HepG2 (cell line): ENCODE measurements at regions not wholly inside any gene's neighbourhood (a gene's known extent, or its start where the extent isn't known, plus 50 kb on each side); places are given as distances from the start of the nearest gene placed in this dataset.

Experiments used
- ATAC-seq: fragments of 200-7000 bp; cut with Tn5 transposase; 3 replicates; pipeline ENCODE4 v1.9.1; 2020; ENCODE audit warnings: mild to moderate bottlenecking, moderate library complexity
- BruUV-seq: library from RNA; stranded (reverse); fragments of 400-500 nt; replicated peaks from 2 replicates; lab custom pipeline; 2021; lab: Mats Ljungman, UMichigan
- CTCF ChIA-PET: fragments of 300-600 bp; formaldehyde crosslinking; extraction: SDS; loops from one replicate; lab custom pipeline; 2021; ENCODE audit warnings: low total read pairs, inconsistent platforms, low intra/inter-chr PET ratio; lab: Yijun Ruan, JAX
- POLR2A ChIA-PET: fragments of 350-600 bp; sonication (Branson Sonifier 250); formaldehyde crosslinking; loops from one replicate; lab custom pipeline; 2020; ENCODE audit warnings: antibody characterized with exemption, inconsistent platforms; lab: Yijun Ruan, JAX
- DNase-seq: peaks from one replicate; pipeline ENCODE4 v3.0.0-alpha.2; 2015; ENCODE audit warnings: low spot score
- FAIRE-seq: peaks from 3 replicates; lab custom pipeline; 2011; peaks lifted over from hg19 to GRCh38; lab: Jason Lieb, UNC
- H2AFZ ChIP-seq: one replicate; pipeline ENCODE4 v1.6.1; 2011; ENCODE audit warnings: low read length, inconsistent platforms
- H3K27ac ChIP-seq: fragments of 300-600 bp; 3 replicates; pipeline ENCODE4 v1.8.0; 2011; ENCODE audit warnings: mixed run types, mild to moderate bottlenecking, mixed read lengths, low read length, inconsistent platforms; ENCODE audit not compliant: insufficient read depth; ENCODE audit errors: extremely low read length
- H3K27me3 ChIP-seq, 2 experiments: fragments of 200-600 bp in 1 of 2; 2 replicates in 1 of 2; 3 replicates in 1 of 2; pipeline versions ENCODE4 v1.6.0 to v1.8.0; 2011; ENCODE audit warnings: low read length in 2 of 2, mild to moderate bottlenecking in 2 of 2, moderate library complexity in 2 of 2, inconsistent platforms in 1 of 2; ENCODE audit not compliant: insufficient read depth in 2 of 2, control insufficient read depth in 1 of 2
- H3K36me3 ChIP-seq, 2 experiments: fragments of 200-600 bp in 1 of 2; replicated peaks in 1 of 2; 2 replicates in 1 of 2; 3 replicates in 1 of 2; pipeline versions ENCODE4 v1.5.1 to v1.8.0; 2011; ENCODE audit warnings: low read length in 2 of 2, inconsistent platforms in 1 of 2; ENCODE audit not compliant: insufficient read depth in 2 of 2, control insufficient read depth in 1 of 2
- H3K4me1 ChIP-seq: 2 replicates; pipeline ENCODE4 v1.5.1; 2012; ENCODE audit warnings: low read length, inconsistent platforms; ENCODE audit not compliant: insufficient read depth
- H3K4me2 ChIP-seq: 2 replicates; pipeline ENCODE4 v1.6.0; 2011; ENCODE audit warnings: low read depth, low read length, inconsistent platforms
- H3K4me3 ChIP-seq, 3 experiments: fragments of 200-600 bp in 1 of 3; sonication (generic), shearing (Covaris generic) in 1 of 3; replicated peaks in 1 of 3; 2 replicates each; pipeline ENCODE4 v1.5.1; 2011 to 2016; ENCODE audit warnings: low read length in 3 of 3, inconsistent platforms in 2 of 3, low read depth in 2 of 3, mild to moderate bottlenecking in 2 of 3, control low read depth in 1 of 3, mixed read lengths in 1 of 3; ENCODE audit not compliant: insufficient read depth in 1 of 3
- H3K79me2 ChIP-seq: one replicate; pipeline ENCODE4 v1.6.1; 2011; ENCODE audit warnings: low read length, inconsistent platforms; ENCODE audit not compliant: insufficient read depth
- H3K9ac ChIP-seq: 2 replicates; pipeline ENCODE4 v1.6.0; 2011; ENCODE audit warnings: mild to moderate bottlenecking, low read depth, low read length, inconsistent platforms; ENCODE audit not compliant: insufficient read depth
- H3K9me3 ChIP-seq: 2 replicates; pipeline ENCODE4 v1.5.1; 2012; ENCODE audit warnings: mild to moderate bottlenecking, low read length
- H4K20me1 ChIP-seq: 2 replicates; pipeline ENCODE4 v1.6.0; 2011; ENCODE audit warnings: inconsistent platforms, mild to moderate bottlenecking, low read length, moderate library complexity; ENCODE audit not compliant: insufficient read depth
- ARID2 ChIP-seq: sonication (generic); formaldehyde crosslinking; IDR thresholded peaks from 2 replicates; pipeline ENCODE4 v1.8.1; 2022; ENCODE audit warnings: mild to moderate bottlenecking, missing genetic modification reagents, borderline replicate concordance
- ARNT2 ChIP-seq: sonication (generic); formaldehyde crosslinking; IDR thresholded peaks from 2 replicates; pipeline ENCODE4 v1.8.0; 2022; ENCODE audit warnings: mild to moderate bottlenecking, low read depth, missing genetic modification reagents, moderate library complexity
- GATAD1 ChIP-seq: IDR thresholded peaks from 2 replicates; pipeline ENCODE4 v1.6.1; 2016; ENCODE audit warnings: missing genetic modification reagents, missing compliant biosample characterization
- GZF1 ChIP-seq: sonication (generic); formaldehyde crosslinking; IDR thresholded peaks from 2 replicates; pipeline ENCODE4 v1.5.1; 2020; ENCODE audit warnings: mild to moderate bottlenecking, missing genetic modification reagents
- HIC2 ChIP-seq: sonication (generic); formaldehyde crosslinking; IDR thresholded peaks from 2 replicates; pipeline ENCODE4 v1.9.0; 2022; ENCODE audit warnings: low read depth, missing genetic modification reagents
- MLX ChIP-seq: IDR thresholded peaks from 2 replicates; pipeline ENCODE4 v1.6.1; 2016
- PHF21A ChIP-seq: sonication (generic); formaldehyde crosslinking; IDR thresholded peaks from 2 replicates; pipeline ENCODE4 v1.5.0; 2020; ENCODE audit warnings: mild to moderate bottlenecking, missing genetic modification reagents
- RFX1 ChIP-seq: fragments of 450-650 bp; IDR thresholded peaks from 2 replicates; pipeline ENCODE4 v1.6.1; 2017
- THRA ChIP-seq: sonication (generic); formaldehyde crosslinking; IDR thresholded peaks from 2 replicates; pipeline ENCODE4 v1.4.0; 2020; ENCODE audit warnings: missing genetic modification reagents, borderline replicate concordance
- ZGPAT ChIP-seq: IDR thresholded peaks from 2 replicates; pipeline ENCODE4 v1.6.1; 2016; ENCODE audit warnings: mild to moderate bottlenecking
- ZNF256 ChIP-seq: sonication (generic); formaldehyde crosslinking; conservative IDR thresholded peaks from 2 replicates; pipeline ENCODE4 v1.4.0; 2020; ENCODE audit warnings: missing genetic modification reagents
- ZNF317 ChIP-seq: sonication (generic); formaldehyde crosslinking; IDR thresholded peaks from 2 replicates; pipeline ENCODE4 v1.5.0; 2020; ENCODE audit warnings: mild to moderate bottlenecking, missing genetic modification reagents
- ZNF773 ChIP-seq: sonication (generic); formaldehyde crosslinking; IDR thresholded peaks from 2 replicates; pipeline ENCODE4 v1.4.0; 2020; ENCODE audit warnings: missing genetic modification reagents, borderline replicate concordance
- WGBS: methylation state at CpG from one replicate; pipeline ENCODE4 v1.1.6; 2017; ENCODE audit warnings: low lambda C conversion rate; 5-methylcytosine and 5-hydroxymethylcytosine counted together
- in situ Hi-C: cut with HindIII; loops from 2 replicates; pipeline ENCODE4 v1.10.0; 2017; ENCODE audit warnings: low pct_unique_long_range_greater_than_20kb; ENCODE audit not compliant: extremely low pct_ligation_motif_present
- intact Hi-C: fragments of 100-400 bp; cut with micrococcal nuclease; formaldehyde crosslinking; loops from one replicate; pipeline ENCODE4 v1.10.0; 2022; ENCODE audit not compliant: unreplicated experiment
- TF ChIP-seq, protein P1 (sequence below): sonication (generic); formaldehyde crosslinking; IDR thresholded peaks from 2 replicates; pipeline ENCODE4 v1.5.1; 2020; ENCODE audit warnings: mild to moderate bottlenecking, missing genetic modification reagents, borderline replicate concordance

- TF ChIP-seq GATAD1 (CRISPR knock-in tag): no peak
Observed at GRCh38 chr20:51305316-51306052, 237.0 kb downstream of the NFATC2 start (continued).

DNA sequence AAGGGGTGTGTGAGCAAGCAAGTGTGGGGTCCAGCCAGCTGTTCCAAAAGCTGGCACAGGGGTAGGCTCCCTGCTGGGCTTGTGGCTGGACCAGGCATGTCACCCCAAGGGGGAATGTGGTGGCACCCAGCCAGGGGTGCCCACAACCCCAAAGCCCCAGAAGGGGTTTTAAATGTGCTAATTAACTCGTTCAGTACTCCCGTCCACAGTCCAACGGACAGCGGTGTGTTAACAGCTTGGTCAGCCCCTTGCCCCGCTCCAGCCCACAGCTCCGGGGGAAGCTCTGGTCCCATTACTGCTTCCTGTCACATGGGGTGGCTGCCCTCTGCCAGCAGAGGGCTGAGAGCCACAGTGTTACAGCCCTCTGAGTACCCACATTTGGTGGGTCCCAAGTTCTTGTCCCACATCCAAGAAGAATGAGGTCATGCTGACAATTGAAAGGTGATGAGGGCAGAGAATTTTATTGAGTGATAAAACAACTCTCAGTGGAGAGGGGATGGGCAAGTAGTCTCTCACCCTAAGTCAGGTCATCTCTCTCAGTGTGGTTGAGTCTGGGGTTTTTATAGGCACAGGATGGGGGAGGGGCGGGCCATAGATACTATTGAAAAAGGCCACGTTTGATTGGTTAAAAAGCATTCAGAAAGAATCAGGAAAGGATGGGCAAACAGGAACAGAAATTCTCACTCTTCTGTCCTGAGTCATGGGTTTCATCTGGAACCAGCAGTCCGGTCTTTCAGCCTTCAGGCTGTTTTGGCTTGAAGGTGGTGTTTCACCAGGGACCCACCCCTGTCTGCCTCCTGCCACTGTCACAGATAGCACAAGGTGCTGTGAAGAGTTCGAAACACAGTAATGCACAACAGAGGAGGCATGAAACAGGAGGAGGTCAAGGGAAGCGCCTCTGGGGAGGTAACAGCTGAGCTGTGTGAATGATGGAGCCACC, 238.5 kb downstream of the NFATC2 start:
- H3K27ac ChIP-seq: no peak overlapping the region
- 32% methylated on average over 11 of the region's 11 CpGs for WGBS
- no peak for TF ChIP-seq ZGPAT
- TF ChIP-seq ZNF317 (CRISPR knock-in tag): no peak
- TF ChIP-seq PHF21A (CRISPR knock-in tag): no peak
- TF ChIP-seq ARID2 (CRISPR knock-in tag): no peak
- no peak for TF ChIP-seq RFX1
- TF ChIP-seq ARNT2: no peak
- no peak for TF ChIP-seq MLX (CRISPR knock-in tag)
- TF ChIP-seq, protein P1, sequence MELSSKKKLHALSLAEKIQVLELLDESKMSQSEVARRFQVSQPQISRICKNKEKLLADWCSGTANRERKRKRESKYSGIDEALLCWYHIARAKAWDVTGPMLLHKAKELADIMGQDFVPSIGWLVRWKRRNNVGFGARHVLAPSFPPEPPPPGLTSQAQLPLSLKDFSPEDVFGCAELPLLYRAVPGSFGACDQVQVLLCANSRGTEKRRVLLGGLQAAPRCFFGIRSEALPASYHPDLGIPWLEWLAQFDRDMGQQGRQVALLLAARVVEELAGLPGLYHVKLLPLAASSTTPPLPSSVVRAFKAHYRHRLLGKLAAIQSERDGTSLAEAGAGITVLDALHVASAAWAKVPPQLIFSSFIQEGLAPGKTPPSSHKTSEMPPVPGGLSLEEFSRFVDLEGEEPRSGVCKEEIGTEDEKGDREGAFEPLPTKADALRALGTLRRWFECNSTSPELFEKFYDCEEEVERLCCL (CRISPR knock-in tag): no peak
- no peak for TF ChIP-seq ZNF773
- no peak for TF ChIP-seq ZNF256 (CRISPR knock-in tag)
- TF ChIP-seq HIC2 (CRISPR knock-in tag): no peak
- no peak for TF ChIP-seq THRA (CRISPR knock-in tag)
- no peak for TF ChIP-seq GZF1 (CRISPR knock-in tag)
- ATAC-seq (no peak), FAIRE-seq (no peak), DNase-seq (no peak)
- in situ Hi-C loops: loop anchor here (25.0 kb wide), 1 partner anchor 517 kb away; the partner anchor contains the start of gene BCAS4
- H3K4me2 ChIP-seq: no peak overlapping the region
- ChIA-PET CTCF (no interaction called here), POLR2A (no interaction called here)
- no peak overlapping the region for H3K9ac ChIP-seq
- H3K36me3 ChIP-seq: no peaks in the 10 kb centered on the region
- no peaks in the 10 kb centered on the region for H3K4me1 ChIP-seq
- peaks cover 0 to 15% of the 10 kb centered on the region in 2 experiments; a peak in 1 of 5 replicates for H3K27me3 ChIP-seq
- no peak overlapping the region for H3K4me3 ChIP-seq
- peaks cover 13% of the 10 kb centered on the region; the same call in 1 of the 2 replicates for H3K9me3 ChIP-seq
- H4K20me1 ChIP-seq: no peaks in the 10 kb centered on the region
- no TSS peak for BruUV-seq
- intact Hi-C loops: no loop called here
- H3K79me2 ChIP-seq: no peaks in the 10 kb centered on the region
- H2AFZ ChIP-seq: no peak overlapping the region
